ENCODE measurements at regions not wholly inside any gene's neighbourhood (a gene's known extent, or its start where the extent isn't known, plus 50 kb on each side); places are given as distances from the start of the nearest gene placed in this dataset.

GRCh38 chr4:126018274-126018673 lies 703.5 kb downstream of the FAT4 start:
- TF ChIP-seq CTCF (IDR thresholded peaks at IDR 0.05): no peak
- no peak for TF ChIP-seq EZH2 (IDR thresholded peaks at IDR 0.05; ENCODE audit: borderline replicate concordance, insufficient read depth, low read depth, low read length, poor library complexity, severe bottlenecking)

Measured in B cell (primary cell).